ENCODE measurements at regions not wholly inside any gene's neighbourhood (a gene's known extent, or its start where the extent isn't known, plus 50 kb on each side); places are given as distances from the start of the nearest gene placed in this dataset.

- no peak overlapping the region for H3K4me2 ChIP-seq (ENCODE audit: insufficient read depth, low read length)
- H3K9ac ChIP-seq (replicated peaks; ENCODE audit: extremely low read depth, insufficient read depth, low read length), result no peak overlapping the region
- dilution Hi-C loops (cut with MboI; ENCODE audit: extremely low pct_ligation_motif_present, low sequenced_read_pairs), result no loop called here
- H4K20me1 ChIP-seq (replicated peaks; ENCODE audit: control insufficient read depth, extremely low read depth, insufficient read depth, low read length), result no peaks in the 10 kb centered on the region
- no peaks in the 10 kb centered on the region for H3K27me3 ChIP-seq (ENCODE audit: control insufficient read depth in 2 of 2, insufficient read depth in 2 of 2, low read length in 2 of 2)
- CTCF ChIA-PET, result no interaction called here
- POLR2A ChIA-PET, result no interaction called here
- no peaks in the 10 kb centered on the region for H3K4me1 ChIP-seq (ENCODE audit: control insufficient read depth, extremely low read depth, insufficient read depth, low read length)
- no peak overlapping the region for H3K27ac ChIP-seq (ENCODE audit: insufficient read depth, low read depth, low read length)
- no peaks in the 10 kb centered on the region for H3K9me1 ChIP-seq (replicated peaks; ENCODE audit: control insufficient read depth, extremely low read depth, insufficient read depth, low read length)
- BruUV-seq (replicated peaks), result no TSS peak
- intact Hi-C loops (cut with micrococcal nuclease), result no loop called here
- no peaks in the 10 kb centered on the region for H3K79me2 ChIP-seq (ENCODE audit: control insufficient read depth, insufficient read depth, low read length)
- no peaks in the 10 kb centered on the region for H3K36me3 ChIP-seq (ENCODE audit: control insufficient read depth in 2 of 2, extremely low read depth in 1 of 2, insufficient read depth in 2 of 2, low read length in 2 of 2)
- no peaks in the 10 kb centered on the region for H3K9me3 ChIP-seq (replicated peaks; ENCODE audit: control insufficient read depth, insufficient read depth, low read length)
- no peak for DNase-seq (ENCODE audit: low read depth, low spot score)
- H2AFZ ChIP-seq (ENCODE audit: low read depth, low read length), result no peak overlapping the region
- FAIRE-seq, result no peak
- no peak overlapping the region for H3K4me3 ChIP-seq (replicated peaks in 1 of 3; ENCODE audit: insufficient read depth in 1 of 3, low read depth in 1 of 3, low read length in 3 of 3)
- TF ChIP-seq FOS (IDR thresholded peaks at IDR 0.05; ENCODE audit: borderline replicate concordance, insufficient read depth, low read length), result no peak
Observed at GRCh38 chr14:85156319-85156718, 373.6 kb upstream of the FLRT2 start.

GRCh38 chr14:85159726-85160125, 370.2 kb upstream of the FLRT2 start:
- intact Hi-C loops (cut with micrococcal nuclease) (no loop called here), dilution Hi-C loops (cut with MboI; ENCODE audit: extremely low pct_ligation_motif_present, low sequenced_read_pairs) (no loop called here)
- Histone ChIP-seq H2AFZ (ENCODE audit: low read depth, low read length) (no peak overlapping the region), H3K9me3 (replicated peaks; ENCODE audit: control insufficient read depth, insufficient read depth, low read length) (no peaks in the 10 kb centered on the region), H3K27ac (ENCODE audit: insufficient read depth, low read depth, low read length) (no peak overlapping the region), H3K9me1 (replicated peaks; ENCODE audit: control insufficient read depth, extremely low read depth, insufficient read depth, low read length) (no peaks in the 10 kb centered on the region), H3K9ac (replicated peaks; ENCODE audit: extremely low read depth, insufficient read depth, low read length) (no peak overlapping the region), H4K20me1 (replicated peaks; ENCODE audit: control insufficient read depth, extremely low read depth, insufficient read depth, low read length) (no peaks in the 10 kb centered on the region), H3K79me2 (ENCODE audit: control insufficient read depth, insufficient read depth, low read length) (no peaks in the 10 kb centered on the region), H3K4me3 (replicated peaks in 1 of 3; ENCODE audit: insufficient read depth in 1 of 3, low read depth in 1 of 3, low read length in 3 of 3) (no peak overlapping the region), H3K36me3 (ENCODE audit: control insufficient read depth in 2 of 2, extremely low read depth in 1 of 2, insufficient read depth in 2 of 2, low read length in 2 of 2) (no peaks in the 10 kb centered on the region), H3K4me1 (ENCODE audit: control insufficient read depth, extremely low read depth, insufficient read depth, low read length) (no peaks in the 10 kb centered on the region), H3K4me2 (ENCODE audit: insufficient read depth, low read length) (no peak overlapping the region), H3K27me3 (ENCODE audit: control insufficient read depth in 2 of 2, insufficient read depth in 2 of 2, low read length in 2 of 2) (no peaks in the 10 kb centered on the region)
- no TSS peak for BruUV-seq (replicated peaks)
- ChIA-PET CTCF (no interaction called here), POLR2A (no interaction called here)
- TF ChIP-seq MYC (IDR thresholded peaks at IDR 0.05; ENCODE audit: low read depth, low read length), result no peak
- TF ChIP-seq FOS (IDR thresholded peaks at IDR 0.05; ENCODE audit: borderline replicate concordance, insufficient read depth, low read length), result no peak
- TF ChIP-seq CTCF (IDR thresholded peaks at IDR 0.05; ENCODE audit: extremely low read depth in 1 of 2, insufficient read depth in 1 of 2, low read depth in 1 of 2, low read length in 2 of 2), result no peak
- TF ChIP-seq GATA2 (IDR thresholded peaks at IDR 0.05; ENCODE audit: insufficient read depth, insufficient read length, low read depth, low read length), result no peak
- no peak for TF ChIP-seq POLR2AphosphoS5 (IDR thresholded peaks at IDR 0.05; ENCODE audit: insufficient read depth, low read depth, low read length)
- TF ChIP-seq POLR2A (IDR thresholded peaks at IDR 0.05; ENCODE audit: low read depth, low read length), result no peak
- TF ChIP-seq MAX (IDR thresholded peaks at IDR 0.05; ENCODE audit: insufficient read depth, insufficient read length), result no peak
- TF ChIP-seq EZH2 (IDR thresholded peaks at IDR 0.05; ENCODE audit: borderline replicate concordance, low read depth, low read length, severe bottlenecking), result no peak
- TF ChIP-seq JUN (IDR thresholded peaks at IDR 0.05; ENCODE audit: borderline replicate concordance, insufficient read depth, insufficient read length, low read depth), result no peak
- DNase-seq (ENCODE audit: low read depth, low spot score) (peak; percentile 57), FAIRE-seq (no peak)
